ENCODE measurements at regions not wholly inside any gene's neighbourhood (a gene's known extent, or its start where the extent isn't known, plus 50 kb on each side); places are given as distances from the start of the nearest gene placed in this dataset.
"Not testable (repeated sequence)": the region's sequence is repeated elsewhere in the genome, so short reads cannot be mapped to it uniquely, and the experiment has no call there.

DNA sequence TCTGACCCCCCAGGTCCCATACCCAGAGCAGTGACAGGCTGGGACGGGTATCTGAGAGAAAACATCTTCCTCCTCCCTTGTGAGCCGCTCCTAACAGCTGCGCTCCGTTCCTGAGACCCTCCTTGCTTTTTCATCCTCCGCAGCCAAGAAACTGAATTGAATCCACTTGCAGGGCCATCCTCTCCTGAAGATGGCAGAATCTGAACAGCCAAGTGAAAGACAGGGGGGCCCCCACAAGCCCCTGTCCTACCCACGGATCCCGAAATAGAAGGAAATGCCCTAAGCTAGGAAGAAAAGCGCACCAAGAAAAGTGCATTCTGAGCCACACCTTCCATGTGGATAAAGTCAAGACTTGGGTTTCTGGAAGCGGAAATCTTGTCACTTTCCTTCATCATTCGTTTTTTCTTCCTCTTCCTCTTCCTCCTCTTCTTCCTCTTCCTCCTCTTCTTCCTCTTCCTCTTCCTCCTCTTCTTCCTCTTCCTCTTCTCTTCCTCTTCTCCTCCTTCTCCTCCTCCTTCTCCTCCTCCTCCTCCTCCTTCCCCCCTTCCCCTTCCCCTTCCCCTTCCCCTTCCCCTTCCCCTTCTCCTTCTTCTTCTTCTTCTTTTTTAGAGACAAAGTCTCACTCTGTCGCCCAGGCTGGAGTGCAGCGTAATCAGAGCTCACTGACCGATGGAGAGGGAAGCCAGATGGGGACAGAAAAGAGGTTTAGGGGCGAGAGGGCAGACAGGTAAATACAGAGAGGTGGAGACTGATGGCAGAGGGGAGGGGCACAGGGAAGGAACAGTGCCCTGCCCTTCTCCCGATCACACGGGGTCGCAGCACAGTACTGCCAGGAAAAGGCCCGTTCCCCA is 86.0 kb upstream of the WWC2 start:
- no peaks in the 10 kb centered on the region for H3K36me3 ChIP-seq (ENCODE audit: low read depth)
- intact Hi-C loops (cut with DNase I, micrococcal nuclease): no loop called here
- TF ChIP-seq, protein P1, sequence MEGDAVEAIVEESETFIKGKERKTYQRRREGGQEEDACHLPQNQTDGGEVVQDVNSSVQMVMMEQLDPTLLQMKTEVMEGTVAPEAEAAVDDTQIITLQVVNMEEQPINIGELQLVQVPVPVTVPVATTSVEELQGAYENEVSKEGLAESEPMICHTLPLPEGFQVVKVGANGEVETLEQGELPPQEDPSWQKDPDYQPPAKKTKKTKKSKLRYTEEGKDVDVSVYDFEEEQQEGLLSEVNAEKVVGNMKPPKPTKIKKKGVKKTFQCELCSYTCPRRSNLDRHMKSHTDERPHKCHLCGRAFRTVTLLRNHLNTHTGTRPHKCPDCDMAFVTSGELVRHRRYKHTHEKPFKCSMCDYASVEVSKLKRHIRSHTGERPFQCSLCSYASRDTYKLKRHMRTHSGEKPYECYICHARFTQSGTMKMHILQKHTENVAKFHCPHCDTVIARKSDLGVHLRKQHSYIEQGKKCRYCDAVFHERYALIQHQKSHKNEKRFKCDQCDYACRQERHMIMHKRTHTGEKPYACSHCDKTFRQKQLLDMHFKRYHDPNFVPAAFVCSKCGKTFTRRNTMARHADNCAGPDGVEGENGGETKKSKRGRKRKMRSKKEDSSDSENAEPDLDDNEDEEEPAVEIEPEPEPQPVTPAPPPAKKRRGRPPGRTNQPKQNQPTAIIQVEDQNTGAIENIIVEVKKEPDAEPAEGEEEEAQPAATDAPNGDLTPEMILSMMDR (IDR thresholded peaks at IDR 0.05): no peak
- no peak overlapping the region for H3K4me3 ChIP-seq
- no peaks in the 10 kb centered on the region for H3K4me1 ChIP-seq (ENCODE audit: low read depth)
- ATAC-seq: no peak
- no peaks in the 10 kb centered on the region for H3K9me3 ChIP-seq
- no peak for DNase-seq

DNA sequence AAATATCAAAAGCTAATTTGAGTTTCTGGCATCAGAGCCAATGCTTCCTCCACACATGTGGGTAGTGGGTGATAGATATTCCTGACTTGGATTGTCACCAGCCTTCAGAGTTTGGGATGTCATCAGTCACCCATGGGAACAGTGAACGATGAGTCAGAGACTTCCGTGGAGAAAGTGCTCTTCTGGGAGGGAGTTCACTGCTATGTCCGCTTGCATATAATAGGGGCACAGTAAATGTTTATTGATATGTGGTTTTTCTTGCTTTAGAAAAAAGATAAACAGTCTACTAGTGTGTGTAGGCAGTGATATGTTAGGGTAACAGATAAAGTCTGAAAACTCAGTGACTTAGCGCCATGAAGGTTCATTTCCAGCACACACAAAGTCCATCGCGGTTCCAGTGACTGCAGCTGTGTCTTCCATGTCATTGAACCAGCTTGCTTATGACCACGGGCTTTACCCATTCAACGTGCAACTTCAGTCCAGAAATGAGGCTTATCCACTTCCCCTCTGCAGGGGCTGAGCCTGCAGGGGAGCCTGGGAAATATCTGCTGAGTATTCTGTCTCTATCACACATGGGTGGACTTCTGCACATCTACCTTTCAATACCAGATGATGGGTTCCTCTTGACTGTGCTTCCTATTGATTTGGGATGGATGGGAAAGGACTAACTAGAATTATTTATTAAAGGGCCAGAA is 87.7 kb upstream of the WWC2 start:
- ATAC-seq (no peak), DNase-seq (no peak)
- H3K36me3 ChIP-seq (ENCODE audit: low read depth): no peaks in the 10 kb centered on the region
- H3K9me3 ChIP-seq: no peaks in the 10 kb centered on the region
- no peak overlapping the region for H3K4me3 ChIP-seq
- TF ChIP-seq, protein P1 (IDR thresholded peaks at IDR 0.05): no peak
- intact Hi-C loops (cut with DNase I, micrococcal nuclease): no loop called here
- no peaks in the 10 kb centered on the region for H3K4me1 ChIP-seq (ENCODE audit: low read depth)

DNA sequence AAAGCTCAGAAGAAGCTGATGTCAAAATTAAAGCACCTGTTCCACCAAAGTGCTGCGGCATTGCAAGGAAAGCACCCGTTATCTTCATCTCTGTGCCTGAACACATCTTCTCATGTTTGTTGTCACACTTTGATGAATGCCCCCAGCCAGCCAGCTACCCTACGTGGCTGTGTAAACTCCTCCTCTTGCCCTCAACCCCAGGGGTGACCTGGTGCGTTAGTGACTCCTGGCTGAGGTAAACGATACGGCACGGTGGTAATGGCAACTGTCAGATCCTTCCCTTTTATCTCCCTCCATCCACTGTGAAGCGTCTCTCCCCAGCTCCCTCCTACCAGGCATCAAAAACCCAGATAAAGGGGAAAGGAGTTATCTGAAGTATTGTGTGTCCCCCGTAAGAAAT is 90.6 kb upstream of the WWC2 start:
- TF ChIP-seq, protein P1 (IDR thresholded peaks at IDR 0.05): no peak
- ATAC-seq (no peak), DNase-seq (no peak)
- no peaks in the 10 kb centered on the region for H3K9me3 ChIP-seq
- no peaks in the 10 kb centered on the region for H3K4me1 ChIP-seq (ENCODE audit: low read depth)
- no peak overlapping the region for H3K4me3 ChIP-seq
- intact Hi-C loops (cut with DNase I, micrococcal nuclease): no loop called here
- no peaks in the 10 kb centered on the region for H3K36me3 ChIP-seq (ENCODE audit: low read depth)

DNA sequence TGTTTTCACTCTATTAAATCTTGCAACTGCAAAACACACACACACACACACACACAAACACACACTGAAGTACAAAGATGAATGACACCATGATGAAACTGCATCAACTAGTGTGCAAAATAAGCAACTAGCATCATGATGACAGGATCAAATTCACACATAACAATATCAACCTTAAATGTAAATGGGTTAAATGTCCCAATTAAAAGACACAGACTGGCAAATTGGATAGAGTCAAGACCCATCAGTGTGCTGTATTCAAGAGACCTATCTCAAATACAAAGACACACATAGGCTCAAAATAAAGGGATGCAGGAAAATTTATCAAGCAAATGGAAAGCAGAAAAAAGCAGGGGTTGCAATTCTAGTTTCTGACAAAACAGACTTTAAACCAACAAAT is 87.2 kb upstream of the DCTD start:
- DNase-seq; H3K9me3 ChIP-seq; H3K4me1 ChIP-seq (ENCODE audit: low read depth); intact Hi-C loops (cut with DNase I, micrococcal nuclease); ATAC-seq; H3K4me3 ChIP-seq; H3K36me3 ChIP-seq (ENCODE audit: low read depth): not testable (repeated sequence)

DNA sequence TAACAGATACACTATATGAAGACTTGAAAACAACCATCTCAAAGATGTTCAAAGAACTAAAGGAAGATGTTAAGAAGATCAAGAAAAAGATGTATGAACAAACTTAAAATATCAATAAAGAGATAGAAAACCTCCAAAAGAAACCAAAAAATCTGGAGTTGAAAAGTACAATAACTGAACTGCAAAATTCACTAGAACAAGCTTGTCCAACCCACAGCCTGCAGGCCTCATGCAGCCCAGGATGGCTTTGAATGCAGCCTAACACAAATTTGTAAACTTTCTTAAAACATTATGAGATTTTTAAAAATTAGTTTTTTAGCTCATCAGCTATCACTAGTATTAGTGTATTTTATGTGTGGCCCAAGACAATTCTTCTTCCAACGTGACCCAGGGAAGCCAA is 77.0 kb upstream of the DCTD start:
- ATAC-seq (no peak), DNase-seq (no peak)
- H3K36me3 ChIP-seq (ENCODE audit: low read depth): no peaks in the 10 kb centered on the region
- TF ChIP-seq, protein P1 (IDR thresholded peaks at IDR 0.05): no peak
- intact Hi-C loops (cut with DNase I, micrococcal nuclease): no loop called here
- H3K4me1 ChIP-seq (ENCODE audit: low read depth): no peaks in the 10 kb centered on the region
- H3K9me3 ChIP-seq: peaks cover 3% of the 10 kb centered on the region
- no peak overlapping the region for H3K4me3 ChIP-seq

DNA sequence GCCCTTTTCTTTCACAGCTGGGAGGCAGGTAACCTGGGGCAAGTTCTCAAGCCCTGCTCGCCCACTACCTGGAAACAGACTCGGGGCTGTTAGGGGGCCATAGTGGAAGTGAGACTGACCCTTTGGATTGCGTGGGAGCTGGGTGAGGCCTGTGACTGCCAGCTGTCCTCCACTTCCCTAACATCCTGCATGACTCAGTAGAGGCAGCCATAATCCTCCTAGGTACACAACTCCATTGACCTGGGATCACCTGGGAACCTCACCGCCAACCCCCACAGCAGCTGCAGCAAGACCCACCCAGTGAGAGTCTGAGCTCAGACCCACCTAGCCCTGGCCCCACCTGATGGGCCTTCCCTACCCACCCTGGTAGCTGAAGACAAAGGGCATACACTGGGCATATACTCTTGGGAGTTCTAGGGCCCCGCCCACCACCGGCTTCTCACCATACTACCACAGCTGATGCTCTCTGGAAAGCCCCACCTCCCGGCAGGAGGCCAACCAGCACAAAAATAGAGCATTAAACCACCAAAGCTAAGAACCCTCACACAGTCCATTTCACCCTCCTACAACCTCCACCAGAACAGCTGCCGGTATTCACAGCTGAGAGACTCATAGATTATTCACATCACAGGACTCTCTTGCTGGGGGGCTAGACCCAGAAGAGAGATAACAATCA is 61.1 kb upstream of the DCTD start:
- Histone ChIP-seq H3K4me3 (no peak overlapping the region), H3K36me3 (ENCODE audit: low read depth) (no peaks in the 10 kb centered on the region), H3K9me3 (no peaks in the 10 kb centered on the region), H3K4me1 (ENCODE audit: low read depth) (no peaks in the 10 kb centered on the region)
- no peak for DNase-seq
- intact Hi-C loops (cut with DNase I, micrococcal nuclease): no loop called here
- no peak for ATAC-seq
- TF ChIP-seq, protein P1 (IDR thresholded peaks at IDR 0.05): no peak
